Large intestine (tissue), 3 donors: ENCODE measurements at regions not wholly inside any gene's neighbourhood (a gene's known extent, or its start where the extent isn't known, plus 50 kb on each side); places are given as distances from the start of the nearest gene placed in this dataset.

Source experiments
- DNase-seq, 2 donors: peaks; one replicate each; pipeline versions ENCODE4 v3.0.0 to v3.0.0-alpha.2; 2013
- H3K27ac ChIP-seq: one replicate; pipeline ENCODE4 v1.5.1; 2013; ENCODE audit warnings: low read length
- H3K27me3 ChIP-seq: 2 replicates; pipeline ENCODE4 v1.6.1; 2013; ENCODE audit warnings: low read length; ENCODE audit not compliant: control insufficient read depth, insufficient read depth
- H3K36me3 ChIP-seq: 2 replicates; pipeline ENCODE4 v1.6.1; 2013; ENCODE audit warnings: low read length; ENCODE audit not compliant: control insufficient read depth, insufficient read depth
- H3K4me1 ChIP-seq: one replicate; pipeline ENCODE4 v1.6.1; 2013; ENCODE audit warnings: low read length; ENCODE audit not compliant: control insufficient read depth, insufficient read depth
- H3K4me3 ChIP-seq: one replicate; pipeline ENCODE4 v1.5.1; 2013; ENCODE audit warnings: low read length
- H3K9me3 ChIP-seq: one replicate; pipeline ENCODE4 v1.6.1; 2013; ENCODE audit warnings: mild to moderate bottlenecking, low read depth, low read length, moderate library complexity; ENCODE audit not compliant: control insufficient read depth
- WGBS: methylation state at CpG from one replicate; pipeline ENCODE4 v1.1.5; 2013; ENCODE audit warnings: low lambda C conversion rate; ENCODE audit not compliant: insufficient coverage; 5-methylcytosine and 5-hydroxymethylcytosine counted together

DNA sequence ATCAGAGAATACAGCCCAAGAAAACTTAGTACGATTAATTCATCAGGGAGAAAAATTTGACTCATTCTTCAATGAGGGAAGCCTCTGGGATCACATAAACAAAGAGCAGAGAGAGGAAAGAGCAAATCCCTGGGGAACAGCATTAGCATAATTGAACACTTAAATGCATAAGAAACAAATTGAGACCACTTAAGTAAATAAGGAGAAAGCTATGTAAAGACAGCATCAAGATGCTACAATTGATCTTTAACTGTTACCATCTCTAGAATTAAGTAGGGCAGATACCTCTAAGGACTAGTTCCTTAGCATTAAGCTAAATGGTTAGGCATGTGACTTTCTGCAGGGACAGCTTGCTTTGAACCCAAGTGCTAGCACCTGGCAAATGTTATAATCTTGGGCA is 265.1 kb upstream of the NEGR1 start:
- no peak for DNase-seq
- Histone ChIP-seq H3K9me3 (no peaks in the 10 kb centered on the region), H3K4me1 (no peaks in the 10 kb centered on the region), H3K27ac (no peak overlapping the region), H3K27me3 (no peaks in the 10 kb centered on the region), H3K4me3 (no peak overlapping the region), H3K36me3 (no peaks in the 10 kb centered on the region)
- WGBS: 75% methylated on average over 1 of the region's 1 CpG

DNA sequence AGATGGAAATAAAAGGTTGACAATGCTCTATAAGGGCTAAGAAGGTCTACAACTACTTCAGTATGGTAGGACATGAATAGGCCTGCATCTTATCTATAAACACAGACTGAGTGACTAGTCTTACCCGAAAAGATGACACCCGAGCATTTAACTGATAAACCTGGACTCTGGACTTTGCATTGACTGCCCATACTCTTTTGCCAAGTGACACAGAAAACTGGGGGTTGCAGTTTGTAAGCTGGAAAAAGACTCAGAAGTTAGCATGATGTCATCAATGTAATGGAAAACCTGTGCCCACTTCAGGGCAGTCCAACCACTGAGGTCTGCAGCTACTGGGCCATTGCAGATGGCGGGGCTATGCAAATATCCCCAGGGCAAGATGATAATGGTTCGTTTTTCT is 258.3 kb upstream of the NEGR1 start:
- no peaks in the 10 kb centered on the region for H3K27me3 ChIP-seq
- WGBS: no CpG with 5 or more reads among the region's 4 CpGs
- H3K9me3 ChIP-seq: no peaks in the 10 kb centered on the region
- no peaks in the 10 kb centered on the region for H3K4me1 ChIP-seq
- DNase-seq: no peak
- no peak overlapping the region for H3K4me3 ChIP-seq
- no peak overlapping the region for H3K27ac ChIP-seq
- H3K36me3 ChIP-seq: no peaks in the 10 kb centered on the region

DNA sequence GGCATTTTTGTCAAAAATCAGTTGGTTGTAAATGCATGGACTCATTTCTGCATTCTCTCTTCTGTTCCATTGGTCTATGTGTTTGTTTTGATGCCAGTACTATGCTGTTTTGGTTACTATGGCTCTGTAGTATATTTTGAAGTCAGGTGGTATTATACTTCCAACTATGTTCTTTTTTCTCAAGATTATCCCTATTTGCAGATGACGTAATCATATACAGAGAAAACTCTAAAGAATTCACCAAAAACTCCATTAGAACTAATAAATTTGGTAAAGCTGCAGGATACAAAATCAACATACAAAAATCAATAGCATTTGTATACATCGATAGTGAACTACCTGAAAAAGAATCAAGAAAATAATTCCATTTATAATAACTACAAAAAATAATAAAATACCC is 253.1 kb upstream of the NEGR1 start:
- no peak for DNase-seq
- WGBS: 100% methylated on average over 1 of the region's 2 CpGs

DNA sequence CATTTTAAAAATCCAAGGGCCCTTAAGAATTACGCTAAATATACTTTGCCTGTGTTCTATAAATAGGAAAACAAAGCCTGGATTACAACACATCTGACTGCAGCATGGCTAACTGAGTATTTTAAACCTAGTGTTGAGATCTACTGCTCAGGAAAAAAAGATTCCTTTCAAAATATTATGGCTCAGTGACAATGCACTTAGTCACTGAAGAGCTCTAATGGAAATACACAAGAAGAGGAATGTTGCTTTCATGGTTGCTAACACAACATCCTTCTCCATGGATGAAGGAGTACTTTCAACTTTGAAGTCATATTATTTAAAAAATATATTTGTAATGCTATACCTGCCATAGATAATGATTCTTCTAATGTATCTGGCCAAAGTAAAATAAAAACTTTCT is 248.3 kb upstream of the NEGR1 start:
- DNase-seq: no peak
- Histone ChIP-seq H3K4me3 (no peak overlapping the region), H3K27ac (no peak overlapping the region), H3K9me3 (no peaks in the 10 kb centered on the region), H3K4me1 (no peaks in the 10 kb centered on the region), H3K27me3 (no peaks in the 10 kb centered on the region), H3K36me3 (no peaks in the 10 kb centered on the region)
- 100% methylated on average over 1 of the region's 1 CpG for WGBS

More for the DNA sequence above, 253.1 kb upstream of the NEGR1 start:
- no peaks in the 10 kb centered on the region for H3K36me3 ChIP-seq
- no peak overlapping the region for H3K4me3 ChIP-seq
- no peaks in the 10 kb centered on the region for H3K27me3 ChIP-seq
- H3K9me3 ChIP-seq: no peaks in the 10 kb centered on the region
- H3K4me1 ChIP-seq: no peaks in the 10 kb centered on the region
- no peak overlapping the region for H3K27ac ChIP-seq

DNA sequence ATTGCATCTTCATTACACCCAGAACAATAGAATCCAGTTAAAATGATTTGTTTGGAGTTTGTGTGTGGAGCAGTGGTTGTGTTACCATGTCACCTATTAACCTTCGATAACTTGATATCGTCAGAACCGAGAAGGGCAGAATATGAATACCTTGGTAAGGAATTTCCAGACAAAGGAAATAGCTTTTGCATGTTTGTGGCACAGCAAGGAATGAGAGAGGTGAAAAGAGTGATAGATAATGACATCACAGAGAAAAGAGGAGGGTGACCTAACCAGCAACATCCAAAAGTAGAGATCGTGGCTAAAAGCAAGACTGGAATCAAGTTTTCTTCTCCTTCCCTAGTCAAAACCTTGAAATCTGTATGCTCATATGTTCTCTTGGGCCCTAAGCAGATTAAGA is 244.6 kb upstream of the NEGR1 start:
- H3K4me3 ChIP-seq: no peak overlapping the region
- no peak overlapping the region for H3K27ac ChIP-seq
- H3K27me3 ChIP-seq: no peaks in the 10 kb centered on the region
- WGBS: 90% methylated on average over 2 of the region's 4 CpGs
- no peaks in the 10 kb centered on the region for H3K36me3 ChIP-seq
- H3K9me3 ChIP-seq: no peaks in the 10 kb centered on the region
- DNase-seq: no peak
- H3K4me1 ChIP-seq: no peaks in the 10 kb centered on the region

DNA sequence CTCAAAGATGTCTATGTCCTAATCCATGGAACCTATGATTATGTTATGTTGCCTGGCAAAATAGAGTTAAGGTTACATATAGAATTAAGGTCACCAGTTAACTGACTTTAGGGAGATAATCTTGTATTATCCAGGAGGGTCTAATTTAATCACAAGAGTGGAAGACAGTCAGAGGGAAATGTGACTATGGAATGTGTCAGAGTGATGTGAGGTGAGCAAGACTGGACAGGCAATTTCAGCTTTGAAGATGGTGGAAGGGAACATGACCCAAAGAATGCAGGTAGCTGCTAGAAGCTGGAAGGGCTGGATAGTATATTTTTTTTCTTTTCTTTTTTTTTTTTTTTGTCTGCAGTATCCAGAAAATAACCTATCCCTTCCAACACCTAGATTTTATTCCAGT is 241.7 kb upstream of the NEGR1 start:
- no peak for DNase-seq
- Histone ChIP-seq H3K36me3 (no peaks in the 10 kb centered on the region), H3K27ac (no peak overlapping the region), H3K27me3 (no peaks in the 10 kb centered on the region), H3K9me3 (no peaks in the 10 kb centered on the region), H3K4me1 (no peaks in the 10 kb centered on the region), H3K4me3 (no peak overlapping the region)

DNA sequence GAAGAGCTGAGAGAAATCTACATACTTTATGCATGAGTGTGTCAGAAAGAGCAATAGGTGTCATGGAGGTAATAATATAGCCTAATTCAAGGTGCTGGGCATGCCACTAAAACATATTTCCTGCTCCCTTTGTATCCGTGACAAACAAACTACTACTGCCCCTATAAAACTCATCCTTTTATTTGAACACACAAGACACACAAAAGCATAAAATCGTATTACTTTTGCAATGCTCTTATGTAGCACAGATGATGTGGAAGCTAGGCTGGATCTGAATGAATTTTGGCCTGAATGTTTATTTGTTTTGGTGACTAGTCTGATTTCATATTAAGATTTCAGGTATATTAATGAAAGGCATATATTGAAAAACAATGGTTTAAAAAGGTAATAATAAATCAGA is 239.3 kb upstream of the NEGR1 start:
- no peak overlapping the region for H3K4me3 ChIP-seq
- H3K9me3 ChIP-seq: no peaks in the 10 kb centered on the region
- DNase-seq: no peak
- no peaks in the 10 kb centered on the region for H3K27me3 ChIP-seq
- H3K27ac ChIP-seq: no peak overlapping the region
- H3K4me1 ChIP-seq: no peaks in the 10 kb centered on the region
- no CpG with 5 or more reads among the region's 2 CpGs for WGBS
- no peaks in the 10 kb centered on the region for H3K36me3 ChIP-seq

DNA sequence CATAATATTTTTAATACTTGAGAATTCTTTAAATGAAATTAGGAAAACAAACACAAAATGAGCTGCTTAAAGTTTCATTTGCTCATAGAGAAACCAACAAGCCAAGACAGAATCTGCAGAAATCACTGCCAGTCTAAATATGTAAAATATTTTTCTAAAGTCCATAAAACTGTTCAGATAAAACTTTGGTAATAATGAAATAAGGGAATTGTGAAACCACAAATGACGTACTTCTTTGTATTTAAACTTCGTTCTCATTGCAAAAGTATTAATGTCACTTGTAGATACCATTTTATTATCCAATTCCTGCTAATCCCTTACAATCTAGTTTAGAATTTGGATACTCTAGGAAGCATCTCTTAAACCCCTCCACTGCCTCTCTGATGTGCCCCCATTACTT is 234.5 kb upstream of the NEGR1 start:
- 80% methylated on average over 1 of the region's 2 CpGs for WGBS
- Histone ChIP-seq H3K36me3 (no peaks in the 10 kb centered on the region), H3K27ac (no peak overlapping the region), H3K4me3 (no peak overlapping the region), H3K9me3 (no peaks in the 10 kb centered on the region), H3K4me1 (no peaks in the 10 kb centered on the region), H3K27me3 (no peaks in the 10 kb centered on the region)
- no peak for DNase-seq

DNA sequence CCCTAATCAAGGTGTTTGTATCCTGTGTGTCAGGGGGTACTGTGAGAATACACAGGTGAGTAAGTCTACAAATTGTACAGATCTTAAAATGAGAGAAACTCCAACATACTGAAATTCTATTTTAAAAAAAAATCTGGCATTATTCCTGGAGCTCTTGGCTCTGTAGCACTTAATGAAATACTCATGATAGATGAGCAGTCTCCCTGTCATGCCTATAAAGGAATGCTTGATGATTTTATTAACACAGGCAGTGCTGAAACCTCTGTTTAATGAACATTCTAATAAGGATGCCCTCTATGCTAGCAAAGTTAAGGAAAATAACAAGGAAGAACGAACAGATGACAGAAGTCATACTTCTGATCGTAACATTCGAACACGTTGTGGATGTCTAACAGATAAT is 233.9 kb upstream of the NEGR1 start:
- no peak for DNase-seq
- H3K4me3 ChIP-seq: no peak overlapping the region
- WGBS: no CpG with 5 or more reads among the region's 4 CpGs

DNA sequence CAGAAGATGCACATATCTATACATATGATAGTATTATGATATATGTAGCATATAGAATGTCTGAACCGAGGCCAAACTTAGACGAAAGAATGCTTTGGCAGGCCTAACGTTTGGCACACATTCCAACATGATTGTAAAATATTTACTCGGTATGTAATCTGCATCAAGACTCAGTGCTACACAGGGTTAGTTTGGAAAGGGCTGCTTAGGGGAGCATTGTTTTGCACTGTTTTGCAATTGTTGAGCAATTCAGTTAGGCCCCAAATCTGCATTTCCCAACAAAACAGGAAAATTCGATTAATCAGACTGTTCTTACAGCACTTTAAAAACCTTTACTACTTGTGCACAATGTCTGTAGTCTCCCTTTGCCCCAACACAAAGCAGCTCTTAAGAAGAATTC is 216.0 kb upstream of the NEGR1 start:
- H3K36me3 ChIP-seq: no peaks in the 10 kb centered on the region
- no peak overlapping the region for H3K27ac ChIP-seq
- WGBS: 73% methylated on average over 2 of the region's 5 CpGs
- no peak overlapping the region for H3K4me3 ChIP-seq
- H3K4me1 ChIP-seq: no peaks in the 10 kb centered on the region
- no peak for DNase-seq
- no peaks in the 10 kb centered on the region for H3K9me3 ChIP-seq
- H3K27me3 ChIP-seq: no peaks in the 10 kb centered on the region

More for the DNA sequence above, 233.9 kb upstream of the NEGR1 start:
- no peaks in the 10 kb centered on the region for H3K27me3 ChIP-seq
- H3K4me1 ChIP-seq: no peaks in the 10 kb centered on the region
- H3K36me3 ChIP-seq: no peaks in the 10 kb centered on the region
- no peaks in the 10 kb centered on the region for H3K9me3 ChIP-seq
- H3K27ac ChIP-seq: no peak overlapping the region

DNA sequence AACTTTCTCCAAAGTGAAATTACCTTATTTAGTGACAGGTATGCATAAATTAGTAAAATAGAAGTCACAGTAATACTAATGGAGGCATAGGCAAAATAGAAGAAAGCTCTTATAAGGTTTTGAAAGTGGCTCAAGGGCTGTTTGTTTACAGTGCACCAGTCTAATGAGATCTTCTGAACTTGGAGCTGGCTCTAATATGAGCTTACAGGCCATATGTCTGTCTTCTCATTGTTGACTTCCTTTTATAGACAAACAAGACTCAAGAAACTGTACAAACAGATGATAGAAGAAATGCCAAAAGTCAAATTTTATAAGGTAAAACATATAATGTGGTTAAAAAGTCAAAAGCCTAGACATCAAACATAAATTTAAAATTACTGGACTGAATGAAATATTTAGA is 207.5 kb upstream of the NEGR1 start:
- Histone ChIP-seq H3K27ac (no peak overlapping the region), H3K27me3 (no peaks in the 10 kb centered on the region), H3K9me3 (no peaks in the 10 kb centered on the region), H3K4me3 (no peak overlapping the region), H3K36me3 (no peaks in the 10 kb centered on the region), H3K4me1 (no peaks in the 10 kb centered on the region)
- no peak for DNase-seq
